ENCODE measurements at regions not wholly inside any gene's neighbourhood (a gene's known extent, or its start where the extent isn't known, plus 50 kb on each side); places are given as distances from the start of the nearest gene placed in this dataset.

- no peak for TF ChIP-seq EZH2phosphoT487 (IDR thresholded peaks at IDR 0.05; ENCODE audit: borderline replicate concordance)
- no peak for TF ChIP-seq CTCF (conservative IDR thresholded peaks at IDR 0.05; ENCODE audit: low read length)
These were observed 253.0 kb downstream of the SHOX start for GRCh38 chrX:883588-883987.

Measured in Loucy (cell line).